Prostate gland (tissue), 2 donors: ENCODE measurements at regions not wholly inside any gene's neighbourhood (a gene's known extent, or its start where the extent isn't known, plus 50 kb on each side); places are given as distances from the start of the nearest gene placed in this dataset.

Experiments
- DNase-seq: peaks from one replicate; pipeline ENCODE4 v3.0.0-alpha.2; 2019; ENCODE audit warnings: low spot score
- H3K27ac ChIP-seq, 2 donors: fragments of 200-600 bp; sonication (generic); 2 replicates each; pipeline ENCODE4 v1.5.1; 2017 to 2019
- H3K27me3 ChIP-seq: fragments of 200-600 bp; sonication (generic); replicated peaks from 2 replicates; pipeline ENCODE4 v1.5.1; 2019; ENCODE audit not compliant: insufficient read depth
- H3K36me3 ChIP-seq, 2 donors: fragments of 200-600 bp; sonication (generic); 1 replicate in 1 of 2; 2 replicates in 1 of 2; pipeline versions ENCODE4 v1.5.1 to v1.8.1; 2017 to 2019
- H3K4me1 ChIP-seq: fragments of 200-600 bp; sonication (generic); replicated peaks from 2 replicates; pipeline ENCODE4 v1.5.1; 2019
- H3K4me3 ChIP-seq, 2 donors: fragments of 200-600 bp; sonication (generic); 2 replicates each; pipeline ENCODE4 v1.5.1; 2017 to 2019
- H3K9me3 ChIP-seq: fragments of 200-600 bp; sonication (generic); 2 replicates; pipeline ENCODE4 v1.5.1; 2017
- POLR2A ChIP-seq: fragments of 450-650 bp; IDR thresholded peaks from one replicate; pipeline ENCODE4 v1.6.1; 2016; ENCODE audit warnings: antibody characterized with exemption, mild to moderate bottlenecking
- POLR2AphosphoS5 ChIP-seq: sonication (generic); formaldehyde crosslinking; IDR thresholded peaks from one replicate; pipeline ENCODE4 v1.6.1; 2017; ENCODE audit warnings: antibody characterized with exemption
- WGBS: methylation state at CpG from one replicate; pipeline ENCODE4 v1.1.5; 2018; 5-methylcytosine and 5-hydroxymethylcytosine counted together
- intact Hi-C: fragments of 100-400 bp; cut with DNase I; formaldehyde crosslinking; loops from one replicate; pipeline ENCODE4 v1.14.2; 2022
- TF ChIP-seq, protein P1 (sequence below), 4 experiments: fragments of 200-600 bp in 2 of 4; fragments of 450-650 bp in 2 of 4; sonication (generic) in 2 of 4; IDR thresholded peaks; 1 replicate in 3 of 4; 2 replicates in 1 of 4; pipeline ENCODE4 v1.5.1; 2016 to 2019; ENCODE audit warnings: antibody characterized with exemption in 4 of 4, mild to moderate bottlenecking in 2 of 4, moderate library complexity in 2 of 4

DNA sequence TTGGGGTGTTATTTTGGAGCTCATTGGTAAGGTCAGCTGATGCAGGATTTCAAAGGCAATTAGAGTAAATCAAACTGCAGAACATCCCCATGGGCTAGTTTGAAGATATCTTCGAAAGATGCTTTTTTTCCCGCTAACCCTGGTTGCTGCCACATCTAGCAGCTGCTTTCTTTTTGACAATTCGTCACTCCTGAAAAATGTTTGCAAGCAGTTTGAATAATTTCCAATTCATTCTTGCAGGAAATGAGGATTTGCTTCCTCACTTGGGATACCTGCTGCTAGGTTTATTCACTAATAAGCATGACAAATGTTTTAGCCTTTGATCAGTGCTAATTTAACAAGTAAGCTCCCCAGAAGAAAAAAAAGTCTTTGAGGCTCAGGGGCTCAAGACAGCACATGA lies 649.6 kb upstream of the RORB start:
- intact Hi-C loops = no loop called here
- H3K9me3 ChIP-seq = no peaks in the 10 kb centered on the region
- H3K36me3 ChIP-seq = no peaks in the 10 kb centered on the region
- TF ChIP-seq POLR2A = no peak
- TF ChIP-seq POLR2AphosphoS5 = no peak
- TF ChIP-seq, protein P1, sequence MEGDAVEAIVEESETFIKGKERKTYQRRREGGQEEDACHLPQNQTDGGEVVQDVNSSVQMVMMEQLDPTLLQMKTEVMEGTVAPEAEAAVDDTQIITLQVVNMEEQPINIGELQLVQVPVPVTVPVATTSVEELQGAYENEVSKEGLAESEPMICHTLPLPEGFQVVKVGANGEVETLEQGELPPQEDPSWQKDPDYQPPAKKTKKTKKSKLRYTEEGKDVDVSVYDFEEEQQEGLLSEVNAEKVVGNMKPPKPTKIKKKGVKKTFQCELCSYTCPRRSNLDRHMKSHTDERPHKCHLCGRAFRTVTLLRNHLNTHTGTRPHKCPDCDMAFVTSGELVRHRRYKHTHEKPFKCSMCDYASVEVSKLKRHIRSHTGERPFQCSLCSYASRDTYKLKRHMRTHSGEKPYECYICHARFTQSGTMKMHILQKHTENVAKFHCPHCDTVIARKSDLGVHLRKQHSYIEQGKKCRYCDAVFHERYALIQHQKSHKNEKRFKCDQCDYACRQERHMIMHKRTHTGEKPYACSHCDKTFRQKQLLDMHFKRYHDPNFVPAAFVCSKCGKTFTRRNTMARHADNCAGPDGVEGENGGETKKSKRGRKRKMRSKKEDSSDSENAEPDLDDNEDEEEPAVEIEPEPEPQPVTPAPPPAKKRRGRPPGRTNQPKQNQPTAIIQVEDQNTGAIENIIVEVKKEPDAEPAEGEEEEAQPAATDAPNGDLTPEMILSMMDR (IDR thresholded peaks at IDR 0.05) = no peak
- DNase-seq = no peak
- no peaks in the 10 kb centered on the region for H3K27me3 ChIP-seq
- no peak overlapping the region for H3K4me3 ChIP-seq
- 48% methylated on average over 3 of the region's 3 CpGs for WGBS
- no peaks in the 10 kb centered on the region for H3K4me1 ChIP-seq
- H3K27ac ChIP-seq = no peak overlapping the region

DNA sequence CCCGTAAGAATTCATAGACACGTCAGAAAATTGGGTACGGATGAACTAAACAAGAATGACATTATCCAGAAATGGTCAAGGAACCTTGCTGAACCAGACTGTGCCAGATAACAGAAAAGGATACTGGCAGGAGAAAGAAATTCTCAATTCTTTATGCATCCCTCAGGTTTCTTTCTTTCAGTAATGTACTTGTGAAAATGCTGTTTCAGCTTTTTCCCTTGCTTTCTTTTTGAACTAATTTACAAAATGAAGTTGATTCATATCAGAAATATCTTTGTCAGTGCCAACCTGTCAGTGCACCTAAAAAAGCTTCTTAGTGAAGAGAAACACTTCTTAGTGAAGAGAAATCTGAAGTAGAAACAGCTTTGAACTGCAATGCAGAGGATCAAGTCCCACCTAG lies 643.6 kb upstream of the RORB start:
- no peak overlapping the region for H3K4me3 ChIP-seq
- no peak for DNase-seq
- TF ChIP-seq, protein P1 (IDR thresholded peaks at IDR 0.05) = no peak
- TF ChIP-seq POLR2A = no peak
- no peak for TF ChIP-seq POLR2AphosphoS5
- no peak overlapping the region for H3K27ac ChIP-seq
- WGBS = 84% methylated on average over 3 of the region's 3 CpGs
- intact Hi-C loops = no loop called here
- H3K36me3 ChIP-seq = no peaks in the 10 kb centered on the region
- no peaks in the 10 kb centered on the region for H3K4me1 ChIP-seq
- H3K27me3 ChIP-seq = no peaks in the 10 kb centered on the region
- H3K9me3 ChIP-seq = no peaks in the 10 kb centered on the region

DNA sequence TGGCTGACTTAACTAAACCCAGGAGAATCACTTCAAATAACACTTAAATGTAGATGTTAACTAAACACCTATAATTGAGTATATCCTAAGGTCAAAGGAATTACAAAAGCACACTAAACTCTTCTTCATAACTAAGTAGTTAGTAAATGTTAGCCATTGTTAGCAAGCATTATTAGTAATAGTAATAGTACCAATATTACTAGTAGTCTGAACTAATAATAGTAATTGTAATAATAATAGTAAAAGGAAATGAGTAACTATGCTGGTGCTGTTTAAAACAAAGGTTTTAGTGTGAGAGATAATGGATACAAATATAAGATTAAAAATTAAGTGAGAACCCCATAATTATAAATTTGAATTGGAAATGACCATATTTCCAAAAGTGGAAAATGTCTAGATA lies 641.9 kb upstream of the RORB start:
- intact Hi-C loops = no loop called here
- Histone ChIP-seq H3K36me3 (no peaks in the 10 kb centered on the region), H3K4me1 (no peaks in the 10 kb centered on the region), H3K27ac (no peak overlapping the region), H3K4me3 (no peak overlapping the region), H3K27me3 (no peaks in the 10 kb centered on the region), H3K9me3 (no peaks in the 10 kb centered on the region)
- no peak for TF ChIP-seq POLR2AphosphoS5
- TF ChIP-seq, protein P1 (IDR thresholded peaks at IDR 0.05) = no peak
- no peak for TF ChIP-seq POLR2A
- DNase-seq = no peak

DNA sequence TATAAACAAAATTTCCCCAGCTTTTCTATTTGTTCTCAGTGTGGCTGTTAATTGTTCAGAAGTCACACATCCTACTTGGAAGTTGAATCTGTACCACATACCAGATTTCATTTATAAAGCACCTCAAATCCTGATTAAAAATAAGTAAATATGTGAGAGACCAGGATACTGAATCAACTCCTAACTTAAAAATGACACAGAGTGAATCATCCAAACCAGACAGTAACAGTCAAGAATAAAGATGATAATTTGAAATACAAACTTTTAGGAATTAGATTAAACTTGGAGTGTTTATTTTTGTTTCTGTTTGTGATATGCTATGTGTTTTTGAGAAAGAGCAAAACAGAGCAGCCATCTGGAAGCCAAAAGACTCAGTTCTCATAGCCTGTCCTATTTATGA lies 633.2 kb upstream of the RORB start:
- Histone ChIP-seq H3K4me1 (no peaks in the 10 kb centered on the region), H3K9me3 (no peaks in the 10 kb centered on the region), H3K27me3 (no peaks in the 10 kb centered on the region), H3K27ac (no peak overlapping the region), H3K36me3 (no peaks in the 10 kb centered on the region), H3K4me3 (no peak overlapping the region)
- TF ChIP-seq, protein P1 (IDR thresholded peaks at IDR 0.05) = no peak
- no peak for TF ChIP-seq POLR2A
- TF ChIP-seq POLR2AphosphoS5 = no peak
- DNase-seq = no peak
- intact Hi-C loops = no loop called here

DNA sequence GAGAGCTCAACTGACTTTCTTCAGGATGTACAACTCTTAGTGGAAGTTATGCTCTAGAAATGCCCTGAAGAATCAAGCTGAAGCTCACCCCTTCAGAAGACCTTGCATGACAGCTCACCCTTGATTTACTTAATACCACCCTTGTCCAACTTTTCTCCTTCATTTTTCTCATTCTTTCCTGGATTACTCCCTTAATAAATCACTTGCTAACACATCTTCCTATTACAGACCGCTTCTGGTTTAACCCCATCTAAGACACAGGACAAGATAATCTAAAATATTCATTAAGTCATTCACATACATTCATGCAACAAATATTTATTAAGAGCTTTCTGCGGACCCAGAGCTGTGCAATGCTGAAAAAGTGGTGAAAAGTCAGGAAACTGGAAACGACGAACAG lies 630.7 kb upstream of the RORB start:
- no peaks in the 10 kb centered on the region for H3K4me1 ChIP-seq
- WGBS = 92% methylated on average over 4 of the region's 4 CpGs
- no peak for TF ChIP-seq POLR2AphosphoS5
- TF ChIP-seq, protein P1 (IDR thresholded peaks at IDR 0.05) = no peak
- TF ChIP-seq POLR2A = no peak
- H3K4me3 ChIP-seq = no peak overlapping the region
- intact Hi-C loops = no loop called here
- H3K9me3 ChIP-seq = no peaks in the 10 kb centered on the region
- no peaks in the 10 kb centered on the region for H3K36me3 ChIP-seq
- H3K27ac ChIP-seq = no peak overlapping the region
- no peak for DNase-seq
- no peaks in the 10 kb centered on the region for H3K27me3 ChIP-seq
